ENCODE measurements at regions not wholly inside any gene's neighbourhood (a gene's known extent, or its start where the extent isn't known, plus 50 kb on each side); places are given as distances from the start of the nearest gene placed in this dataset.

GRCh38 chr7:46784732-46785131, 797.2 kb downstream of the TNS3 start:
- no peak overlapping the region for H3K4me3 ChIP-seq (replicated peaks in 1 of 2; ENCODE audit: low read depth in 1 of 2, low read length in 2 of 2)
- peak overlapping the region; percentile 32 for H3K4me2 ChIP-seq (ENCODE audit: low read length)

More at GRCh38 chr7:46784732-46785131, 797.2 kb downstream of the TNS3 start:
- peak; percentile 79 for TF ChIP-seq FOSL1 (IDR thresholded peaks at IDR 0.05; ENCODE audit: low read depth)
- TF ChIP-seq TCF7L2 (IDR thresholded peaks at IDR 0.05; ENCODE audit: borderline replicate concordance, extremely low read depth, insufficient read depth, insufficient read length) = no peak
- TF ChIP-seq CBX3 (IDR thresholded peaks at IDR 0.05; ENCODE audit: low read depth) = peak; percentile 83; the same call in 1 of the 2 replicates
- no peak for TF ChIP-seq SRF (IDR thresholded peaks at IDR 0.05; ENCODE audit: low read depth)
- TF ChIP-seq RAD21 (IDR thresholded peaks at IDR 0.05; ENCODE audit: low read depth) = peak; percentile 18; the same call in 1 of the 2 replicates
- peak; percentile 70 for TF ChIP-seq SP1 (IDR thresholded peaks at IDR 0.05; ENCODE audit: low read depth)
- peak; percentile 50; the same call in 1 of the 2 replicates for TF ChIP-seq SIN3A (IDR thresholded peaks at IDR 0.05; ENCODE audit: low read depth)
- TF ChIP-seq POLR2A (IDR thresholded peaks at IDR 0.05; ENCODE audit: borderline replicate concordance, extremely low read depth, insufficient read depth, insufficient read length) = no peak
- no peak for TF ChIP-seq ELF1 (IDR thresholded peaks at IDR 0.05; ENCODE audit: borderline replicate concordance, low read depth)
- peak; percentile 82 for TF ChIP-seq JUND (IDR thresholded peaks at IDR 0.05)
- no peak for TF ChIP-seq POLR2AphosphoS5 (IDR thresholded peaks at IDR 0.05; ENCODE audit: low read depth, low read length)
- TF ChIP-seq, protein P1, sequence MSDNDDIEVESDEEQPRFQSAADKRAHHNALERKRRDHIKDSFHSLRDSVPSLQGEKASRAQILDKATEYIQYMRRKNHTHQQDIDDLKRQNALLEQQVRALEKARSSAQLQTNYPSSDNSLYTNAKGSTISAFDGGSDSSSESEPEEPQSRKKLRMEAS (IDR thresholded peaks at IDR 0.05) = peak; percentile 49
- TF ChIP-seq, protein P2, sequence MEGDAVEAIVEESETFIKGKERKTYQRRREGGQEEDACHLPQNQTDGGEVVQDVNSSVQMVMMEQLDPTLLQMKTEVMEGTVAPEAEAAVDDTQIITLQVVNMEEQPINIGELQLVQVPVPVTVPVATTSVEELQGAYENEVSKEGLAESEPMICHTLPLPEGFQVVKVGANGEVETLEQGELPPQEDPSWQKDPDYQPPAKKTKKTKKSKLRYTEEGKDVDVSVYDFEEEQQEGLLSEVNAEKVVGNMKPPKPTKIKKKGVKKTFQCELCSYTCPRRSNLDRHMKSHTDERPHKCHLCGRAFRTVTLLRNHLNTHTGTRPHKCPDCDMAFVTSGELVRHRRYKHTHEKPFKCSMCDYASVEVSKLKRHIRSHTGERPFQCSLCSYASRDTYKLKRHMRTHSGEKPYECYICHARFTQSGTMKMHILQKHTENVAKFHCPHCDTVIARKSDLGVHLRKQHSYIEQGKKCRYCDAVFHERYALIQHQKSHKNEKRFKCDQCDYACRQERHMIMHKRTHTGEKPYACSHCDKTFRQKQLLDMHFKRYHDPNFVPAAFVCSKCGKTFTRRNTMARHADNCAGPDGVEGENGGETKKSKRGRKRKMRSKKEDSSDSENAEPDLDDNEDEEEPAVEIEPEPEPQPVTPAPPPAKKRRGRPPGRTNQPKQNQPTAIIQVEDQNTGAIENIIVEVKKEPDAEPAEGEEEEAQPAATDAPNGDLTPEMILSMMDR (IDR thresholded peaks at IDR 0.05 in 2 of 3, conservative IDR thresholded peaks at IDR 0.05 in 1 of 3; ENCODE audit: borderline replicate concordance in 1 of 3, insufficient read depth in 1 of 3, low read depth in 2 of 3, low read length in 2 of 3) = no peak
- no peak for TF ChIP-seq ATF3 (IDR thresholded peaks at IDR 0.05)
- peak; percentile 56 for DNase-seq (ENCODE audit: low read depth, low spot score)
- Histone ChIP-seq H3K27ac (ENCODE audit: low read depth, low read length) (no peak overlapping the region), H2AFZ (ENCODE audit: low read depth, low read length, poor library complexity, severe bottlenecking) (no peak overlapping the region), H3K4me1 (ENCODE audit: control insufficient read depth in 1 of 2, insufficient read depth in 2 of 2, low read length in 2 of 2) (peaks cover 2 to 12% of the 10 kb centered on the region in 2 experiments; a peak in 2 of 4 replicates), H3K9me3 (ENCODE audit: control insufficient read depth in 1 of 2, insufficient read depth in 1 of 2, low read depth in 1 of 2, low read length in 2 of 2) (no peaks in the 10 kb centered on the region), H3K27me3 (ENCODE audit: insufficient read depth, low read length) (no peaks in the 10 kb centered on the region), H3K9ac (ENCODE audit: low read length) (no peak overlapping the region), H3K79me2 (ENCODE audit: insufficient read depth, low read length) (no peaks in the 10 kb centered on the region), H4K20me1 (ENCODE audit: insufficient read depth) (no peaks in the 10 kb centered on the region), H3K36me3 (ENCODE audit: control insufficient read depth in 1 of 2, insufficient read depth in 2 of 2, low read length in 2 of 2) (no peaks in the 10 kb centered on the region), H3K9me2 (ENCODE audit: insufficient read depth) (no peaks in the 10 kb centered on the region)
- POLR2A ChIA-PET = no interaction called here
- peak; percentile 57; the same call in 1 of the 2 replicates for ATAC-seq
- RAD21 ChIA-PET (ENCODE audit: low non-redundant PET in 1 of 2, low total read pairs in 2 of 2, uncharacterized antibody in 2 of 2, unreplicated experiment in 2 of 2) = no interaction called here
- intact Hi-C loops (cut with micrococcal nuclease) = no loop called here
- CTCF ChIA-PET = no interaction called here
- BruUV-seq (replicated peaks) = no TSS peak
